ENCODE measurements at regions not wholly inside any gene's neighbourhood (a gene's known extent, or its start where the extent isn't known, plus 50 kb on each side); places are given as distances from the start of the nearest gene placed in this dataset.
"Not testable (repeated sequence)": the region's sequence is repeated elsewhere in the genome, so short reads cannot be mapped to it uniquely, and the experiment has no call there.

DNA sequence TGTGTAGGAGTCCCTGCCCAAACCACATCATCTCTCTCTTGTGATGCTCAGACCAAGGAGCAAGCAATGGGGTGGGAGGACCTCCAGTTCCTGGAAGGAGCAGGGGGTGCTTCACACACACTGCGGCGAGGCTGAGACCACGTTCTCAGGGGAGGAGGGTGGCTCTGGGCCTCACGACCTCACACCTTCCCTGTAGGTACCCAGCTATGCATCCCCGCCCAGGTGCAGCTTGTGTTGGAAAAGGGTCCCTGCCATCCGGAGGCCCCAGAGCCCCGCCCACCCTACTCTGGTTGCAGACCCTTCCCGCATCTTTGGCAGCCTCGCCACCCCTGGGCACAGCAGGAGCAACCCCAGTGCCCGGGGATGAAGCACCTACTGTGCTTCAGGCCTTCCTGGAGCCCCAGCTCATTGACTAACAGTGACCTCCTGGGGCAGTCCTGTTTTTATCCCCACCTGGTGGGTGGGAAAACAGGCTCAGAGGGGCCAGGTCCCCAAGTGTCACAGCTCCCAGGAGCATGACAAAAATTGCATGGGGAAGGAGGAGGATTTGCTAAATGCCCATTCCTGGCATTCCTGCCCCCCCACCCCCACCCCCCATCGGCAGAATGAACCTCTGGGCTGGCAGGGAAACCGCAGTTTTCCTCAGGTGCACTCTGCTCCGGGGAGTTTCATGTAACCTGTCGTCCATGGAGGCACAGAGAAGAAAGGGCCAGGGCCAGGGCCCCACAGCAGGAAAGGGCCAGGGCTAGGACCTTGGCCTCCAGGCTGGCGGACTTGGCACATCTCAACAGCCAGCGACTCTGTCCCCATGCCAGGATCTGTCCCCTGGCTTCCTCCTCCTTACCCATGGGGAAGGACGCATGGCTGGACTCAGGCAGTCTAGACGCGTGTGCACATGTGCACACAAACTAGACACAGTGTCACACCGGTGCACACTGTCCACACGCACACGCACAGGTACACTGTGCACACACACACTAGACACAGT, 81.0 kb downstream of the IGLL1 start:
- no peak overlapping the region for H3K27ac ChIP-seq (ENCODE audit: low read length)
- H3K9ac ChIP-seq (ENCODE audit: low read depth, low read length): no peak overlapping the region
- H3K4me3 ChIP-seq (ENCODE audit: low read length): no peak overlapping the region
- H3K9me3 ChIP-seq (ENCODE audit: insufficient read depth, low read depth, low read length): no peaks in the 10 kb centered on the region
- peaks cover 8% of the 10 kb centered on the region for H3K4me1 ChIP-seq (ENCODE audit: insufficient read depth, low read length)
- no peaks in the 10 kb centered on the region for H3K36me3 ChIP-seq (ENCODE audit: insufficient read depth, low read depth, low read length)
- H3K27me3 ChIP-seq (ENCODE audit: insufficient read depth, low read length): peaks cover 5% of the 10 kb centered on the region

DNA sequence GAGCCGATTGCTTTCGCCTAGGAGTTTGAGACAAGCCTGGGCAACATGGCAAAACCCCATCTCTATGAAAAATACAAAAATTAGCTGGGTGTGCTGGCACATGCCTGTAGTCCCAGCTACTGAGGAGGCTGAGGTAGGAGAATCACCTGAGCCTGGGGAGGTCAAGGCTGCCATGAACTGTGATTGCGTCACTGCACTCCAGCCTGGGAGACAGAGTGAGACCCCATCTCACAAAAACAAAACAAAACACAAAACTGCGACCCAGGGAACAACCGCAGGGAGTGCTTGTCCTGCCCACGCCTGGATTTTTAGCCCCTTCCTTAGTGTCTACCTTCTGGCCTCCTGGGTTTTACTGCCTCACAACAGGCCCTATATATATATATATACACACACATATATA, 82.2 kb downstream of the IGLL1 start:
- not testable (repeated sequence) for H3K27me3 ChIP-seq (ENCODE audit: insufficient read depth, low read length); H3K4me3 ChIP-seq (ENCODE audit: low read length); H3K9me3 ChIP-seq (ENCODE audit: insufficient read depth, low read depth, low read length); H3K4me1 ChIP-seq (ENCODE audit: insufficient read depth, low read length); H3K36me3 ChIP-seq (ENCODE audit: insufficient read depth, low read depth, low read length); H3K9ac ChIP-seq (ENCODE audit: low read depth, low read length); H3K27ac ChIP-seq (ENCODE audit: low read length)

DNA sequence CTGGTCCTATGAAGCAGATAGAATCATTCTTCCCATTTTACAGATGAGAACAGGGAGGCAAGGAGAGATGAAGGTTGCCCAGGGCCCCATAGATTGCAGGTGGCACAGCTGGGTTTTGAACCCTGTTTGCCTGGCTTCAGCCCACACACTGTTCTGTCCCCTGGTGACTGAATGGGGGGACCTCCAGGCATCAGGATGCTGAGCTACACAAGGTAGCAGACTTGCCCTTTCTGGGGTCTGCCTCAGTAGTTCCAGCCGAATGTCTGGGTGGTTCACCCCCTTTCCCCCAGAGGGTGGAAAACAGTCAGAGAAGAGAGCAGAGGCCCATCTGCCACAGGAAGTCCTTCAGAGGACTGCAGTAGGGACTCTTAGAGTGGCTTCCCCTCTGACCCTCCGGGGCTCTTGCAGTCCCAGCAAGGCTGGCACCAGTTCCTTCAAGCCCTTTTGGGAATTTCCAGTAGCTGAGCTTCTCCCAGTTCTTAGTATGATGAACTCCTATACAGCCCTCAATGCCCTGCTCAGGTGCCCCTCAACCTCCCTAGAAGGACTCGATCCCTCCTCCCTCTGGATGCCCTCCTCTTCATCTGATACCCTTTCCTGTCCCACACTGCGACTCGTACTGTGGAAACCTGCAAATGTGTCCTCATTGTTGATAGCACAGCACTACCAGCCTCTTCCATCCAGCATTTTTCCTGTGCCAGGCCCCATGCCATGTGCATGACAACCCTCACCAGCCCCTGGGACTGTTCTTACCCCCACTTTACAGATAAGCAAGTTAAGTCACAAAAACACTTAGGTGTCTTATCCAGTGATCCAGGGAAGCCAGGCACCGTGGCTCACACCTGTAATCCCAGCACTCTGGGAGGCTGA, 82.8 kb downstream of the IGLL1 start:
- Histone ChIP-seq H3K27me3 (ENCODE audit: insufficient read depth, low read length) (peaks cover 5% of the 10 kb centered on the region), H3K9ac (ENCODE audit: low read depth, low read length) (no peak overlapping the region), H3K4me3 (ENCODE audit: low read length) (no peak overlapping the region), H3K36me3 (ENCODE audit: insufficient read depth, low read depth, low read length) (no peaks in the 10 kb centered on the region), H3K9me3 (ENCODE audit: insufficient read depth, low read depth, low read length) (no peaks in the 10 kb centered on the region), H3K27ac (ENCODE audit: low read length) (no peak overlapping the region), H3K4me1 (ENCODE audit: insufficient read depth, low read length) (peaks cover 8% of the 10 kb centered on the region)

DNA sequence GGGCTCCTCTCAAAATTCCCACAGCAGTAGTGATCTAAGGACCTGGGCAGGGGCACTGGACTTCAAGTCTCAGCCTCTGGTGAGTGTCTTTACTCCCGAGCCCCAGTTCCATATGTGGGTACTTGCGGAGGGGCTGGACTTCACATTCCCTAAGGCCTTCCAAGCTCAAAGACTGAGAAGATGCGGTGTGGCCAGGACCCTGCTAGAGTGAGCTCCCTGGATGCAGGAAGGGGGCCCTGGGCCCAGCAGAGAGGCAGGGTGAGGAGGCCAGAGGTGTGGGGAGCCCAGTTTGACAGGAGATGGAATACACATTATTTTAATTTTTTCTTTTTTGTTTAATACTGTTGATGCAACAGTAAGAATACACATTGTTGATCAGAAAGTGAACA, 83.7 kb downstream of the IGLL1 start:
- H3K4me1 ChIP-seq (ENCODE audit: insufficient read depth, low read length): peaks cover 8% of the 10 kb centered on the region
- no peaks in the 10 kb centered on the region for H3K36me3 ChIP-seq (ENCODE audit: insufficient read depth, low read depth, low read length)
- no peak overlapping the region for H3K9ac ChIP-seq (ENCODE audit: low read depth, low read length)
- no peak overlapping the region for H3K4me3 ChIP-seq (ENCODE audit: low read length)
- no peak overlapping the region for H3K27ac ChIP-seq (ENCODE audit: low read length)
- peaks cover 5% of the 10 kb centered on the region for H3K27me3 ChIP-seq (ENCODE audit: insufficient read depth, low read length)
- no peaks in the 10 kb centered on the region for H3K9me3 ChIP-seq (ENCODE audit: insufficient read depth, low read depth, low read length)

DNA sequence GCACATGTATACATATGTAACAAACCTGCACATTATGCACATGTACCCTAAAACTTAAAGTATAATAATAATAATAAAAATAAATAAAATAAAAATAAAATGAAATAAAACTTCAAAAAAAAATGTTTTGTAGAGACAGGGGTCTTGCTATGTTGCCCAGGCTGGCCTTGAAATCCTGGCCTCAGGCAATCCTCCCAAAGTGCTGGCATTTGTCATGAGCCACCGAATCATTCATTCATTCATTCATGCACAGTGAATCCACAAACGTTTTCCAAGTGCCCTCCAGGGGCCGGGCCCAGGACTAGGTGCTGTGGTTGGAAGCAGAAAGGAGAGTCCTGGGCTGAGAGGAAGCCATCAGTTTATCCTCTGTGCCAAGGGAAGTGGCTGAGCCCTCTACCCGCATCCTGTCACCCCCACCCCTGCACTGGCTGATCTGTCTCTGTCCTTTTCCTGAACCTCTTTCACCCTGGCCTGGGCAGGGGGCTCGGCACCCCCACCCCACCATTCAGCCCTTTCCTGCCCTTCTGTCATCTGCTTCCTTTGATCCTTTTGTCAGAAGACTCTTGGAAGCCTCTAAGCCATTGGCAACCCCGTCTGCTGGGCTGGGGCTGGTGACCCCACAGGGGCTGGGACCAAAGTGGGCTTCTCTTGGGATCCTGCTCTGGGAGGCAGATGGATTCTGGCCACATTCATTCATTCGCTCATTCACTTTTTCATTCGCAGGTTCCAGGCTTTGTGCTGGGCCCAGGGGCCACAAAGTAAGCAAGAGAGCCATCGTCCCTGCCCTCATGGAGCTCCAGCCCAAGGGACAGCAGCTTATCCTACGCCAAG, 84.3 kb downstream of the IGLL1 start:
- H3K9me3 ChIP-seq (ENCODE audit: insufficient read depth, low read depth, low read length): no peaks in the 10 kb centered on the region
- H3K4me3 ChIP-seq (ENCODE audit: low read length): no peak overlapping the region
- H3K36me3 ChIP-seq (ENCODE audit: insufficient read depth, low read depth, low read length): no peaks in the 10 kb centered on the region
- no peak overlapping the region for H3K9ac ChIP-seq (ENCODE audit: low read depth, low read length)
- peaks cover 5% of the 10 kb centered on the region for H3K27me3 ChIP-seq (ENCODE audit: insufficient read depth, low read length)
- H3K27ac ChIP-seq (ENCODE audit: low read length): no peak overlapping the region
- peaks cover 8% of the 10 kb centered on the region for H3K4me1 ChIP-seq (ENCODE audit: insufficient read depth, low read length)

DNA sequence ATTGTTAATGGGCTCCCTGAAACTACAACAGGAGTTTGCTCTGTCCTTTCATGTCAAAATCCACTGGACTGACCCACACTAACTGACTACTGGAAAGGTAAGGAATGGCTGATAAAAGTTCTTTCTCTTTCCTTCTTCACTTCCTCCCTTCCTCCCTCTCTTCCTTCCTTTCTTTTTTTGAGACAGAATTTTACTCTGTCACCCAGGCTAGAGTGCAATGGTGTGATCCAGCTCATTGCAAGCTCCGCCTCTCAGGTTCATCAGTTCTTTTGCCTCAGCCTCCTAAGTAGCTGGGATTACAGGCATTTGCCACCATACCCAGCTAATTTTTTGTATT, 85.2 kb downstream of the IGLL1 start:
- Histone ChIP-seq H3K4me1 (ENCODE audit: insufficient read depth, low read length) (peaks cover 8% of the 10 kb centered on the region), H3K9ac (ENCODE audit: low read depth, low read length) (no peak overlapping the region), H3K36me3 (ENCODE audit: insufficient read depth, low read depth, low read length) (no peaks in the 10 kb centered on the region), H3K9me3 (ENCODE audit: insufficient read depth, low read depth, low read length) (no peaks in the 10 kb centered on the region), H3K27ac (ENCODE audit: low read length) (no peak overlapping the region), H3K4me3 (ENCODE audit: low read length) (no peak overlapping the region), H3K27me3 (ENCODE audit: insufficient read depth, low read length) (peaks cover under 1% of the 10 kb centered on the region; the same call in 1 of the 2 replicates)

DNA sequence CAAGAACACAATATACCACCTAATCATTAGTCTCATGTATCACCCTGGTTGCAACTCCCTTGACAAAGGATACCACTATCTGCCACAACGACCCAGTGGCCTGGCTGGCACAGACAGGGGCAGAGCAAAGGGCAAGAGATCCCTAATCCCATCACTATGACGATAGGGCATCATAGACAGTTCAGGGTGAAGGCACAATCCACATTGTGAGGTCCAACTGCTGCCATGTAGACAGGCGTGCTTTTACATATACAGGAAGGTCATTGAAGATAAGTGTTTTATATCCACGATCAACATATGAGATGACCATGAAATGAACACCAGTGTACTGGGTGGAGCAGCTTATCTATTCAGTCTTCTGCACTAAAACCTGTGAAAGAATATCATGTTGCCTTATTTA, 94.6 kb downstream of the IGLL1 start:
- Histone ChIP-seq H3K36me3 (ENCODE audit: insufficient read depth, low read depth, low read length) (no peaks in the 10 kb centered on the region), H3K27ac (ENCODE audit: low read length) (no peak overlapping the region), H3K27me3 (ENCODE audit: insufficient read depth, low read length) (peaks cover 6% of the 10 kb centered on the region; the same call in 1 of the 2 replicates), H3K4me1 (ENCODE audit: insufficient read depth, low read length) (no peaks in the 10 kb centered on the region), H3K9me3 (ENCODE audit: insufficient read depth, low read depth, low read length) (0 out of 2 replicates have a peak, but pooled peaks cover 4% of the 10 kb centered on the region), H3K4me3 (ENCODE audit: low read length) (no peak overlapping the region), H3K9ac (ENCODE audit: low read depth, low read length) (no peak overlapping the region)

DNA sequence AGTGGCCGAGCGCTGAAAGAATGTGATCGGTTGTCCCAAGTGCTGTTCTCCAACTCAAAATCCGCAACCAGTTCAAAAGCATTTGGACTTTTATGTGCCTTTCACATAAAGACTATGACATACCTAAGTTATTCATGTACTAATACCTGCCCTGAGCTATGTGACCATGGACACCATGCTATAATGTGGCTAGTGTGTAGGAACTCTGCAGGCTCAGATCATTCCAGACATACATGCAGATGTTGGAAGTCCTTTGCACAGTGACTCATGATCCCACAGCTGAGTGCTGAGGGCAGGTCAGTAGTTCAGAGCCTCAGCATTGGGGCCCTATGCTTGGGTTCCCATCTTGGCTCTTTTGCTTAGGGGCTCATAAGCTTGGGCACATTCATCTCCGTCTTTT, 95.4 kb downstream of the IGLL1 start:
- Histone ChIP-seq H3K4me3 (ENCODE audit: low read length) (no peak overlapping the region), H3K9me3 (ENCODE audit: insufficient read depth, low read depth, low read length) (0 out of 2 replicates have a peak, but pooled peaks cover 4% of the 10 kb centered on the region), H3K36me3 (ENCODE audit: insufficient read depth, low read depth, low read length) (no peaks in the 10 kb centered on the region), H3K27me3 (ENCODE audit: insufficient read depth, low read length) (peaks cover 6% of the 10 kb centered on the region; the same call in 1 of the 2 replicates), H3K4me1 (ENCODE audit: insufficient read depth, low read length) (no peaks in the 10 kb centered on the region), H3K27ac (ENCODE audit: low read length) (no peak overlapping the region), H3K9ac (ENCODE audit: low read depth, low read length) (no peak overlapping the region)

DNA sequence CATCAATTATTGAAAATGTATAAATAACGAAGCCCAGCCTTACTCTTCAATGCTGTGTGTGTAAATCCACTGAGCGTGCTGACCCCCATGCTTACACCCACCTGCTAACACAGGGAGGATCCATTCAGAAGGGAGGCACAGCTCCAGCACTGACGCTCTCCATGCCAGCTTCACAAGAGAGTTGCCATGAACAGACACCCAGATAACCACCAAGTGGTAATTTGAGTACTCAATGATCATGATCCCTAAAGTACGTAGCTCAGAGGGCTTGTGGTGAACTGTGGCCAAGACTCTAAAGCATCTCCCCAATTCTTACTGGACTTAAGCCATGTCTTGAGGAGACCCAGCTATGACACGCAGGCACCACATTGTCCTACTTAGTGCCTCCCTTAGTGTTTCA, 98.7 kb downstream of the IGLL1 start:
- Histone ChIP-seq H3K4me3 (ENCODE audit: low read length) (no peak overlapping the region), H3K36me3 (ENCODE audit: insufficient read depth, low read depth, low read length) (no peaks in the 10 kb centered on the region), H3K9ac (ENCODE audit: low read depth, low read length) (no peak overlapping the region), H3K27ac (ENCODE audit: low read length) (no peak overlapping the region), H3K4me1 (ENCODE audit: insufficient read depth, low read length) (no peaks in the 10 kb centered on the region), H3K9me3 (ENCODE audit: insufficient read depth, low read depth, low read length) (no peaks in the 10 kb centered on the region), H3K27me3 (ENCODE audit: insufficient read depth, low read length) (peaks cover 6% of the 10 kb centered on the region; the same call in 1 of the 2 replicates)

DNA sequence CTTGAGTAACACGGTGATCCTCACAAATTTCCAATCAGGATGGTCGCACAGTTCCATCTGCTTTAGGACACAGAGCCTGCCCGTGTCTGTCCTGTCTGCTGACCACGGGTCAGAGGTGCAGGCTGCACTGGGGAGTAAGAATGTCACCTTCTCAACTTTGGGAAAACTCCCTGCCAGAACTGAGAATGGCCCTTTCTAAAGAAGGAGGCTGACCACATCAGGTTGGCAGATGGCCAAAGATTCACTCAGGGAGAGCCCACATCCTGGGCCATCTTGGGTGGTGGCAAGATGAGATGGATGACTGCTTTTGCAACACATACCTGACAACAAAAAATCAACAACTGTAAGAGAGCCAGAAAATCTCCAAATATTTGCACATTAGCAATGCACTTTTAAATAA, 101.9 kb downstream of the IGLL1 start:
- no peak overlapping the region for H3K27ac ChIP-seq (ENCODE audit: low read length)
- H3K27me3 ChIP-seq (ENCODE audit: insufficient read depth, low read length): no peaks in the 10 kb centered on the region

DNA sequence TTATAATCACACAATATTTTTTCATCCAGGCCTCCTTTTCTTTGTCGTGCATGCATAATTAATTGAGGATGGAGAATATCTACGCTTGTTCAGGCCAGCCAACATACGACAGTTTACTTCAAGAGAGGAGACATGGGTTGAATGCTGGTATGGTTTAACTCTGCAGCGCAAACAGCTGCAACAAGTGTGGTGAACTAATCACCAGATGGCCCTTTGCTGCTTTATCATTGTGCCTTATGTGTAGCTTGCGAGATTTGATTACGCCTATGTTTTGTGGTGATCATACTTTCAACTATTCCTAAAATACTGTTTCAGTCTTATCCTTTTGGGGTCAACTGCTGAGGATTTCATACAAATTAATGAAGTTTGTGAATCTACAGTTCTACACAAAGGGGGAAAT, 105.6 kb downstream of the IGLL1 start:
- not testable (repeated sequence) for H3K9me3 ChIP-seq (ENCODE audit: insufficient read depth, low read depth, low read length); H3K4me1 ChIP-seq (ENCODE audit: insufficient read depth, low read length); H3K27me3 ChIP-seq (ENCODE audit: insufficient read depth, low read length)

More for the DNA sequence above, 101.9 kb downstream of the IGLL1 start:
- Histone ChIP-seq H3K9me3 (ENCODE audit: insufficient read depth, low read depth, low read length) (no peaks in the 10 kb centered on the region), H3K4me3 (ENCODE audit: low read length) (no peak overlapping the region), H3K9ac (ENCODE audit: low read depth, low read length) (no peak overlapping the region), H3K36me3 (ENCODE audit: insufficient read depth, low read depth, low read length) (no peaks in the 10 kb centered on the region), H3K4me1 (ENCODE audit: insufficient read depth, low read length) (no peaks in the 10 kb centered on the region)

More for the DNA sequence above, 105.6 kb downstream of the IGLL1 start:
- not testable (repeated sequence) for H3K4me3 ChIP-seq (ENCODE audit: low read length); H3K27ac ChIP-seq (ENCODE audit: low read length); H3K36me3 ChIP-seq (ENCODE audit: insufficient read depth, low read depth, low read length); H3K9ac ChIP-seq (ENCODE audit: low read depth, low read length)

All from iPS-20b (cell line).